ENCODE measurements at regions not wholly inside any gene's neighbourhood (a gene's known extent, or its start where the extent isn't known, plus 50 kb on each side); places are given as distances from the start of the nearest gene placed in this dataset.

DNA sequence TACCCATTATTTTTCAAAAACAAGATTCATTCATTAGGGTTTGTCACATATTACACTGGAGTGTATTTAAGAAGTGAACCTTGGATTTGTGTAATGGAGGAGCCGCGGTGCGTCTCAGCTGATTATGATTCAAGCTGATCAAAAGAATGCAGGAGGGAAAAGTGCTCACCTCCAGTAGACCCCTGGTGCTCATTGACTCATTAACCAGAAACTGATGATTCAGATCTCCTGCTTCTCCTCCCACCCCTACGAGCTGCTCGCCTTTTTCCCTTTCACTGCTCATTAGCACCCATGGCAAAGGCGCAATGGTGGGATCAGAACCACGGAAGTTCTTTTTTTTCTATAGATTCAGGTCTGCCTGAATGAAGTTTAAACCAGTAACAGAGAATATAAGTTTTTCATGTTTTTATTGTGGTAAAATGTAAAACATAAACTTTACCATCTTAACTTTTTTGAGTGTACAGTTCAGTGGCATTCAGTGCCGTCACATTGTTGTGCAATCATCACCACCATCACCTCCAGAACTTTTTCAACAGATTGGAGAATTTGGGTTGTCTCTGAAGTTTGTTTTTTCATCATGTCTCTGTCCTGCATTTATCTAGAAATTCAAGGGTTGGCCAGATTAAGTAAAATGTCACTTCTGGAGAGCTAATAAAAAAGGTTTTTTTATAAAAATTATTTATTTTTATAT, 101.6 kb downstream of the LINC00237 start:
- TF ChIP-seq, protein P1, sequence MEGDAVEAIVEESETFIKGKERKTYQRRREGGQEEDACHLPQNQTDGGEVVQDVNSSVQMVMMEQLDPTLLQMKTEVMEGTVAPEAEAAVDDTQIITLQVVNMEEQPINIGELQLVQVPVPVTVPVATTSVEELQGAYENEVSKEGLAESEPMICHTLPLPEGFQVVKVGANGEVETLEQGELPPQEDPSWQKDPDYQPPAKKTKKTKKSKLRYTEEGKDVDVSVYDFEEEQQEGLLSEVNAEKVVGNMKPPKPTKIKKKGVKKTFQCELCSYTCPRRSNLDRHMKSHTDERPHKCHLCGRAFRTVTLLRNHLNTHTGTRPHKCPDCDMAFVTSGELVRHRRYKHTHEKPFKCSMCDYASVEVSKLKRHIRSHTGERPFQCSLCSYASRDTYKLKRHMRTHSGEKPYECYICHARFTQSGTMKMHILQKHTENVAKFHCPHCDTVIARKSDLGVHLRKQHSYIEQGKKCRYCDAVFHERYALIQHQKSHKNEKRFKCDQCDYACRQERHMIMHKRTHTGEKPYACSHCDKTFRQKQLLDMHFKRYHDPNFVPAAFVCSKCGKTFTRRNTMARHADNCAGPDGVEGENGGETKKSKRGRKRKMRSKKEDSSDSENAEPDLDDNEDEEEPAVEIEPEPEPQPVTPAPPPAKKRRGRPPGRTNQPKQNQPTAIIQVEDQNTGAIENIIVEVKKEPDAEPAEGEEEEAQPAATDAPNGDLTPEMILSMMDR (IDR thresholded peaks at IDR 0.05) = no peak
- no peak for TF ChIP-seq POLR2A (IDR thresholded peaks at IDR 0.05)
- intact Hi-C loops (cut with DNase I) = no loop called here

DNA sequence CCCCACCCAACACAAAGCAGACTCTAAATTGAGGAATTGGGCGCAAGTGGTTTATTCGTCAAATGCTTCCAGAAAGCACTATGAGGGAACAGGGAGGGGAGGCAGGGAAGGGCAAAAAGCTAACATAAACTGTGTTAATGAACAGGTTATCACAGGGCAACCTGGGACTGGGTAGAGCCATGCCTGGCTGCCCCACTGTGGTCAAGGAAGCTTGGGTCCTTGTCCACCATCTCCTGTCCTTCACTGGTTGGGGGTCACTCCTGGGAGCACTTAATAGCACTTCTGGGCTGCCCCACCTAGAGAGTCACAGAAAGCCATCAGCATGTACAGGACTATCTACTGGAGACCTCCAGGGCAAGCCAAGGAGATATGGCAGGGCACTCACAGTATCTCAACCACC, 102.3 kb downstream of the LINC00237 start:
- H3K9me3 ChIP-seq = no peaks in the 10 kb centered on the region
- intact Hi-C loops (cut with DNase I) = no loop called here
- TF ChIP-seq, protein P1 (IDR thresholded peaks at IDR 0.05) = no peak
- TF ChIP-seq POLR2A (IDR thresholded peaks at IDR 0.05) = no peak
- no peak for DNase-seq
- no peaks in the 10 kb centered on the region for H3K27me3 ChIP-seq
- 98 to 100% methylated on average over 2 of the region's 2 CpGs for WGBS, 2 donors
- no peaks in the 10 kb centered on the region for H3K4me1 ChIP-seq
- no peak overlapping the region for H3K27ac ChIP-seq
- no peaks in the 10 kb centered on the region for H3K36me3 ChIP-seq
- no peak overlapping the region for H3K4me3 ChIP-seq (replicated peaks in 1 of 3)

More for the DNA sequence above, 101.6 kb downstream of the LINC00237 start:
- Histone ChIP-seq H3K4me1 (no peaks in the 10 kb centered on the region), H3K27me3 (no peaks in the 10 kb centered on the region), H3K36me3 (no peaks in the 10 kb centered on the region), H3K4me3 (replicated peaks in 1 of 3) (no peak overlapping the region), H3K9me3 (no peaks in the 10 kb centered on the region), H3K27ac (no peak overlapping the region)
- no peak for DNase-seq
- WGBS, 2 donors = 86 to 89% methylated on average over 8 of the region's 8 CpGs

DNA sequence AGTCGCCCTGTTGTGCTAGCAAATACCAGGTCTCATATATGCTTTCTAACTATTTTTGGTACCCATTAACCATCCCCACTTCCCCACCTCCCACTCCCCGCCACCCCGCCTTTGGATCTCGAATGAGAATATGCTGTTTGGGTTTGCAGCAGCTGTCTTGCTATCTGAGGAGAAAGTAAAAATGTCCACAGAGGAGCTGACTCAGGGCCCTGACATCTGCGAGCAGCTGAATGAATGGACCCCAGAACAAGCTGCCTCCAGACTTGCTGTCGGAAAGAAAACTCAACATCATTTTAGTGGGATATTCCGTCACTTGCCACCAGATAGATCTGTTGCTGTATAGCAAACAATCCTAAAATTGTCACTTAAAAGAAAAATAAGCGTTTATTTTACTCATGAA, 103.7 kb downstream of the LINC00237 start:
- Histone ChIP-seq H3K36me3 (no peaks in the 10 kb centered on the region), H3K27me3 (no peaks in the 10 kb centered on the region), H3K4me3 (replicated peaks in 1 of 3) (no peak overlapping the region), H3K27ac (no peak overlapping the region), H3K9me3 (no peaks in the 10 kb centered on the region), H3K4me1 (no peaks in the 10 kb centered on the region)
- TF ChIP-seq, protein P1 (IDR thresholded peaks at IDR 0.05) = no peak
- TF ChIP-seq POLR2A (IDR thresholded peaks at IDR 0.05) = no peak
- DNase-seq = no peak
- intact Hi-C loops (cut with DNase I) = no loop called here
- 87 to 91% methylated on average over 8 of the region's 8 CpGs for WGBS, 2 donors

DNA sequence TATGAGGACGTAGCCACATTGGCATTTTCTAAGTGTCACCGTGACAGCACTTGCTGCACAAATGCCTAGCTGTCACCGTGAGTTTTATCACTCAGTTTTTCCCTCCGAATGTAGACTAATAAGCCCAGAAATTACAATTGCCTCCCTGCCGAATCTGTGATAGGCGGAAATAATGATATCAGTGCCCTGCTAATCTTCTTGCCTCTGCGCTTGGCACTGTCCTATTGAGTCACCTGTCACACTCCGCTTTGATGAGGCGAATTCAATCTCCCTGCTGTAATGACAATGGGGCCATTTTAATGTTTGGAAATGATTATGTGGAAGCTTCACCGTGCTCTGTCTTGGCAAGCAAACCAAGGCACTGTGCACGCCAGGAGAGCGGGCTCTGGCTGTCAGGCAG, 112.8 kb downstream of the LINC00237 start:
- H3K36me3 ChIP-seq = no peaks in the 10 kb centered on the region
- TF ChIP-seq, protein P1 (IDR thresholded peaks at IDR 0.05) = no peak
- TF ChIP-seq POLR2A (IDR thresholded peaks at IDR 0.05) = no peak
- no peak for DNase-seq
- WGBS, 2 donors = 86 to 87% methylated on average over 12 of the region's 12 CpGs
- H3K4me1 ChIP-seq = no peaks in the 10 kb centered on the region
- H3K27ac ChIP-seq = no peak overlapping the region
- intact Hi-C loops (cut with DNase I) = no loop called here
- no peak overlapping the region for H3K4me3 ChIP-seq (replicated peaks in 1 of 3)
- no peaks in the 10 kb centered on the region for H3K27me3 ChIP-seq
- H3K9me3 ChIP-seq = no peaks in the 10 kb centered on the region

DNA sequence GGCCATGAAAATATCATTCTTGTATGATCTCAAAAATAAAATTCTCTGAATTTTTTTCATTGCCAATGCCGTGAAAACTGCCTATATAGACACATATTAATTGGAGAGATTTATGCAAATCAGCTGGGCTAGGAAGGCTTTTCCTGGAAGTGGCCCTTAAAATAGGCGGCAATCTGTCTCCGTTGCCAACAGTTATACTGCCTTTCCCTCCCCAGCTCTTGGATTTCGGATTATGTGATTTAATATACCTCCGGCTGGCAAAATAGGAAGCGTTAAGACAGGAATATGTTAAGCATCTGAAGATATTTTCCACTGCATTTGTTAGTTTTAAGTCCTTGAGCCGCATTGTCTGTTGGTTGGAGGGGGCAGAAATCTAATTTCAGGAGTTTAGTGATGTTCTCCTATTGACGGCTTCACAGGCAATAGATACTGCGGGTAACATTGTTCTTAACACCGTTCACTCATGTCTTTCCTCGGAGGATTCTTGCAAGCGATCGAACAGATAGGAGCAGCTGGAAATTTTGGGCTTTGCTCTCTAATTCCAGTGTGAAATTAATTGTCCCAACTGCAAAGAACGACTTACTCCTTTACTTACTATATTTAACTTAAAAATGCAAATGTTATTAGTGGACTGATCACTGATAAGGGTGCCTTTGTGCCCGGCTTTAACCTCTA, 113.3 kb downstream of the LINC00237 start:
- Histone ChIP-seq H3K4me1 (no peaks in the 10 kb centered on the region), H3K4me3 (replicated peaks in 1 of 3) (no peak overlapping the region), H3K9me3 (no peaks in the 10 kb centered on the region), H3K27me3 (no peaks in the 10 kb centered on the region), H3K27ac (no peak overlapping the region), H3K36me3 (no peaks in the 10 kb centered on the region)
- TF ChIP-seq POLR2A (IDR thresholded peaks at IDR 0.05) = no peak
- TF ChIP-seq, protein P1 (IDR thresholded peaks at IDR 0.05) = no peak
- no peak for DNase-seq
- intact Hi-C loops (cut with DNase I) = no loop called here
- 83 to 84% methylated on average over 15 of the region's 15 CpGs for WGBS, 2 donors

All from thyroid gland (tissue), 4 donors.